Stimulated activated CD4-positive, alpha-beta T cell treated with anti-CD3 and anti-CD28 coated beads, TNF-alpha, amount 100 ng/mL, for 48 hours (primary cell): ENCODE measurements at regions not wholly inside any gene's neighbourhood (a gene's known extent, or its start where the extent isn't known, plus 50 kb on each side); places are given as distances from the start of the nearest gene placed in this dataset.
"Not testable (repeated sequence)": the region's sequence is repeated elsewhere in the genome, so short reads cannot be mapped to it uniquely, and the experiment has no call there.

ENCODE experiments used
- DNase-seq, 3 donors: peaks; one replicate each; pipeline ENCODE4 v3.0.0-alpha.2; 2020; ENCODE audit warnings: low read depth in 3 of 3

DNA sequence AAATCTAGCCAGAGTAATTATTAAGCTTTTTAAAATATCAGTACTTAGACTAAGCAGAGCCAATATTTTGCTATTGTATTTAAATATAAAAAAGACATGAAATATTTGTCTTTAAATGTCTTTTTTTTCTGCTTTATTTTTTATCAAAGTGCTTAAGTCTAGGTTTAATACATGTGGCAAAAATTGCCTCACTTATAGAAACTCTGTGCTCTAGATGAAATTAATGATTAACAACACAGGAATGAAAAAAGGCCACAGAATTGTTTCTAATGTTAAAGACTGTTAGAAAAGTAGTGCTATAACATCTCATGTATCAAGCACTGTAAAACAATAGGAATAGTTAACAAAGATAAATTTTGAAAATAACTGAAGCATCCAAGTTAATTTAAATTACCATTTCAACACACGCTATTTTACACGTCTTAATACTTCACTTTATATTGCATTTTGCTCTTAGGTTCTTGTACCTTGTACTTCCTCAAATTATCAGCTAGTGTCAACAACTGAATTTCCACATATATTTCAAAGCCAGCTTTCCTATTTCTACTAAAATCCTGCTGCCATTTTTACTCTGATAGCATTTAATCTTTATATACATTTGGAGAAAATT is 1515.1 kb downstream of the HACE1 start:
- DNase-seq: no peak

- DNase-seq: no peak
Measured at GRCh38 chr6:103335412-103335811, 1524.3 kb downstream of the HACE1 start.

- DNase-seq: no peak
Measured at GRCh38 chr6:103326760-103327757, 1532.7 kb downstream of the HACE1 start.

GRCh38 chr6:103313432-103313831 is 1546.3 kb downstream of the HACE1 start:
- DNase-seq: no peak

DNA sequence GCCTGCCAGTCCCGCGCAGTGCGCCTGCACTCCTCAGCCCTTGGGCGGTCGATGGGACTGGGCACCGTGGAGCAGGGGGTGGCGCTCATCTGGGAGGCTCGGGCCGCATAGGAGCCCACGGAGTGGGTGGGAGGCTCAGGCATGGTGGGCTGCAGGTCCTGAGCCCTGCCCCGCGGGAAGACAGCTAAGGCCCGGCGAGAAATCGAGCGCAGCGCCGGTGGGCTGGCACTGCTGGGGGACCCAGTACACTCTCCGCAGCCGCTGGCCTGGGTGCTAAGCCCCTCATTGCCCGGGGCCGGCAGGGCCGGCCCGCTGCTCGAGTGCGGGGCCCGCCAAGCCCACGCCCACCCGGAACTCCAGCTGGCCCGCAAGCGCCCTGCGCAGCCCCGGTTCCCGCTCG is 1565.3 kb downstream of the HACE1 start:
- DNase-seq: not testable (repeated sequence)

DNA sequence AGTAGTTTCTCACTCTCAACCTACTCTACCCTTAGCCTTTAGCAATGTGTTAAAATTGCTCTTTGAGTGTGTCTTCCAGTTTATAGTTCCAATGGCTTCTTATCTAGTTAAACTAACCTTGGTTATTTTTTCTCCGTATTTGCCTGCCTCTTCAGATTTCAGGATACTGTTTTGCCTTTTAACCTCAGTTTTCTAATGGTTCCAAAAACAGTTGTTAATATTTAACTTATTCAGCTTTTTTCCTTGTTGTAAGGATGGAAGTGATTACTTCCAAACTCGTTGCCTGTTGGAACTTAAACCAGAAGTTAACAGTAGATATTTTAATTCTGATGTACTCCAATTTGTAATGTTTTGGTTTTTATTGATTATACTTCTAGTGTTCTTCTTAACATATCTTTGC is 1574.9 kb downstream of the HACE1 start:
- DNase-seq: no peak

GRCh38 chr6:103280417-103280816 is 1579.3 kb downstream of the HACE1 start:
- DNase-seq: no peak

DNA sequence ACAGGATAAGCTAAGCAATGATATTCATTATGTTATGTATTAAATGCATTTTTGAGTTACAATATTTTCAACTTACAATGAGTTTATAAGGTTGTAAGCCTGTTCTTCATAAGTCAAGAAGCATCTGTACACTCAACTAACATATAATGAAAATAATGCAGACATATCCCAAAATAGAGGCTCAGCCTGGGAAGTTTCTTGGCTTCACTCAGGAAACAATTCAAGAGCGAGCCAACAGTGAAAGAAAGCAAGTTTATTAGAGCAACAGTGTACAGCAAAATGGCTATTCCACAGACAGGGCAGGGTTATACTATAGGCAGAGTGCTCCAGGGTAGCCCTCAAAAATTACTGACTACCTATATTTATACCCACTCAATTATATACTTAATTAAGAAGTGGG is 1581.8 kb downstream of the HACE1 start:
- DNase-seq: no peak

- DNase-seq: no peak
Measured at GRCh38 chr6:103273048-103273447, 1586.7 kb downstream of the HACE1 start.

- DNase-seq: no peak
Measured at GRCh38 chr6:103269581-103269980, 1590.1 kb downstream of the HACE1 start.

GRCh38 chr6:103268335-103268734 is 1591.4 kb downstream of the HACE1 start:
- no peak for DNase-seq

GRCh38 chr6:103264020-103264419 is 1595.7 kb downstream of the HACE1 start:
- no peak for DNase-seq

GRCh38 chr6:103255132-103255531 is 1604.6 kb downstream of the HACE1 start:
- no peak for DNase-seq

GRCh38 chr6:103236923-103237322 is 1622.8 kb downstream of the HACE1 start:
- DNase-seq: no peak

DNA sequence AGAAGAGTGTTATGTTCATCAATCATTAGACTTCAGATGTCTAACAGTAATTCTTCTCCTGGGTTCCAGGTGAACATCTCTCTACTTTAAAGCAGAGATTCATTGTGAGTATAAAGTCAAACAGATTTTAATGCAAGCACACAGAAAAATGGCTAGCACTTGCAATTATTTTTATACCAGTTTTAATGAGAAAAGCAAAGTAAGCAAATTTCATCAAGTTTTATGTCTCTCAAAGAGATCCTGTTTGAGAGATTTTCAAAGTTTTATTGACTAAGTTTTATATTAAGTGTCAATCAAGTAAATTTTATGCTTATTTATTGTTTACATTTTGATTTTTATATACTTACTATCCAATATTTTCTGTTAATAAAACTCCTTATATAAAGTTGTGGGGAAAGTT is 1628.5 kb downstream of the HACE1 start:
- no peak for DNase-seq

- no peak for DNase-seq
Measured at GRCh38 chr6:103215847-103216246, 1643.9 kb downstream of the HACE1 start.

- no peak for DNase-seq
Measured at GRCh38 chr6:103210686-103211085, 1649.0 kb downstream of the HACE1 start.

GRCh38 chr6:103198386-103198785 is 1661.3 kb downstream of the HACE1 start:
- no peak for DNase-seq

DNA sequence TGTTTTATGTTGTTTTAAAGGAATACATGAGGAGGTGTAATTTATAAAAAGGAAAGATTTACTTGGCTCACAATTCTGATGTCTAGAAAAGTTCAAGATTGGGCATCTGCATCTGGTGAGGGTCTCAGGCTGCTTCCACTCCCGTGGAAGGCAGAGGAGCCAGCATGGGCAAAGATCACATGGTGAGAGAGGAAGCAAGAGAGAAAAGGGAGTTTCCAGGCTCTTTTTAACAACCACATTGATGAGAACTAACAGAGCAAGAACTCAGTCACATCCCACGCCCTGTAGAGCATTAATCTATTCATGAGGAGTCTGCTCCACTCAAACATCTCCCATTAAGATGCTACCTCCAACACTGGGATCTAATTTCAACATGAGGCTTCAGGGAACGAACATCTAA is 1666.3 kb downstream of the HACE1 start:
- no peak for DNase-seq

DNA sequence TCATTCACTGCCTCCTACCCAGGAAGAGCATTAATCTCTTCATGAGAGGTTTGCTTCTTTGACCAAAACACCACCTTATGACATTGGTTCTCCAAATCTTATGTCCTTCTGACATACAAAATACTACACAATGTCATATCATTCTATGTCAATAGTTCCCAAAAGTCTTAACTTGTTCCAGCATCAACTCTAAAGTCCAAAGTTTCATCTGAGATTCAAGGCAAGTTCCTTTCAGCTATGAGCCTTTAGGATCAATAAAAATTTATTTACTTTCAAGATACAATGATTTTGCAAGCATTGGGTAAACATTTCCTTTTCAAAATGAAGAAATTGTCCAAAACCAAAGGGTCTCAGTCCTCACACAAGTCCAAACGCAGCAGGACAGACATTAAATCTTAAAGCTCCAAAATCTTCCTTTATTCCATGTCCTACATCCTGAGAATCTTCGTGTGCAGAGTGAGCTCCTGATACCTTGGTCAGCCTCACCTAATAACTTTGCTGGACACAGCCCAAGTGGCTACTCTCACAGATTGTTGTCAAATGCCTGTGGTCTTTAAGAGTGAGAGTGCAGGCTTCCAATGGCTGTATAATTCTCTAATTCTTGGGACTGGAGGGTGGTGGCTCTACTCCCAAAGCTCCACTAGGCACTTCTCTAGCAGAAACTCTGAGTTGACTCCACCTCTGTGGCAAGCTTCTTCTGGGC is 1668.2 kb downstream of the HACE1 start:
- no peak for DNase-seq

GRCh38 chr6:103184776-103185175 is 1674.9 kb downstream of the HACE1 start:
- no peak for DNase-seq

GRCh38 chr6:103183831-103184411 is 1675.8 kb downstream of the HACE1 start:
- no peak for DNase-seq
